GM18502 (cell line): ENCODE measurements at regions not wholly inside any gene's neighbourhood (a gene's known extent, or its start where the extent isn't known, plus 50 kb on each side); places are given as distances from the start of the nearest gene placed in this dataset.
"Not testable (repeated sequence)": the region's sequence is repeated elsewhere in the genome, so short reads cannot be mapped to it uniquely, and the experiment has no call there.

ENCODE experiments used
- ATAC-seq: cut with Tn5 transposase; IDR thresholded peaks from one replicate; pipeline ENCODE4 v1.9.1; 2021; ENCODE audit warnings: mild to moderate bottlenecking; ENCODE audit not compliant: unreplicated experiment, poor library complexity

DNA sequence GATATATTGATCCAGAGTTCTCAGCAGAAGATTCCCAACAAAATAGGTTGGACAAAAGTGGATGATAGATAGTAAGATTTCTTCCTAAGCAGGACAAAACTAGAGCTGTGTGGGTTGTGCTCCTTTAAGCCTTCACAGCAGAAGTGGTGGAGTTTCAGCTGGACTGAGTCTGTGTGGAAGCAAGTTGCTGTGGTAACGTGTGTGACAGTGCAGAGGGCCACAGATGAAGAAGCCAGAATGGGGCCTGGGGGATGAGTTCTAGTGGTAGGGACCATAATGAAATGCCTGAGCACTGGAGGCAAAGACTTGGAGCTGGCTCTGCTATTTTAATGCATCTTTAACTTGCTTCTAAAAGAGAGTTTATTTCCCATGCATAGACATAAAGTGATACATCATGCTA lies 238.7 kb upstream of the POGK start:
- ATAC-seq: no peak

DNA sequence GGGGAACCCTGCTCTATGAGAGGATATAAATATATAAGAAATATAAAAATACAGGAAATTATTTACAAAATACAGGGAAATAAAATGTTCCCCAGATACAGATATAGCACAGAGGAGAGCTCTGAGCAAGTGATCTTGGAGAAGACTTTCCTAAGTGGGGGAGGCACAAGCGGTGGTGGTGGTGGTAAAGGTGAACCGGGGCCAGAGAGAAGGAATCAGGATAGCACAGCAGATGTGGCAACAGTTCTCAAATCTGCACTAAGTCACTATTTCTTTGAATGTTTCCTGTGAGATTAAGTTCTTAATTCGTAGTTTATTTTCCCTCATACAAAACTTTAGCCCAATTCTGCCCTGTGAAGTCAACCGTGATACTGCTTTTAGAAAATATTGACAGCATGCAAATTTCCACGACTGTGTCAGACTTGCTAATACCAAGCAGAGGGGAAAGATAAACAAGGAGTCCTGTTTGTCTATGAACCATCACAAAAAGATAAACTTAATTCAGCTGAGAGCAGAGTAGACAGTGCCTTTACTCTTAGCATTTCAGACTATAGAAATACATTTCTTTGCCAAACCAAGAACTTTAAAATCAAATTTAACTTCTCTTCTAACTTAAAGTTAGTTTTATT lies 237.5 kb upstream of the POGK start:
- ATAC-seq: no peak

DNA sequence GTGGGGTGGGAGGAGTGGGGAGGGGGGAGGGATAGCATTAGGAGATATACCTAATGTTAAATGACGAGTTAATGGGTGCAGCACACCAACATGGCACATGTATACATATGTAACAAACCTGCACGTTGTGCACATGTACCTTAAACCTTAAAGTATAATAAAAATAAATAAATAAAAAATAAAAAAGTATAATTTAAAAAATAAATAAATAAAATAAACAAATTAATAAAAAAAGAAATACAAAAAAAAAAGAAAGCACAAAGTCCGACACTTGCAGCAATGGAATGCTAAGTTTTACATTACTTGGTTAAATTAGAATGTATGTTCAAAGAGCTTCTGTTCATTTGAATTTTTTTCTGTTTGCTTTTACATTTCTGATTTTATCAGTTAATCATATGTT lies 236.5 kb upstream of the POGK start:
- not testable (repeated sequence) for ATAC-seq

DNA sequence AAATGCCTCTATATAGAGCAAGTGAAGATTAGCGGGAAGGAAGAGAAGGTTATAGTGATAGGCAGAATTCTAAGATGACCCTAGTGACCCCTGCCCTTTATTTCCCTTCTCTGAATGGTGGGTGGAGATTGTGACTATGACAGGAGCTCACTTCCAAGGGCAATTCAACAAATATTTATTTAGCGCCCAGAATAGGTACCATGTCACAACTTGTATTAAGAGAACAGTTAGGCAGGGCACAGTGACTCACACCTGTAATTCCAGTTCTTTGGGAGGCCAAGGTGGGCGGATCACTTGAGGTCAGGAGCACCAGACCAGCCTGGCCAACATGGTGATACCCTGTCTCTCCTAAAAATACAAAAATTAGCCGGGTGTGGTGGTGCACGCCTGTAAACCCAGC lies 236.0 kb upstream of the POGK start:
- no peak for ATAC-seq

DNA sequence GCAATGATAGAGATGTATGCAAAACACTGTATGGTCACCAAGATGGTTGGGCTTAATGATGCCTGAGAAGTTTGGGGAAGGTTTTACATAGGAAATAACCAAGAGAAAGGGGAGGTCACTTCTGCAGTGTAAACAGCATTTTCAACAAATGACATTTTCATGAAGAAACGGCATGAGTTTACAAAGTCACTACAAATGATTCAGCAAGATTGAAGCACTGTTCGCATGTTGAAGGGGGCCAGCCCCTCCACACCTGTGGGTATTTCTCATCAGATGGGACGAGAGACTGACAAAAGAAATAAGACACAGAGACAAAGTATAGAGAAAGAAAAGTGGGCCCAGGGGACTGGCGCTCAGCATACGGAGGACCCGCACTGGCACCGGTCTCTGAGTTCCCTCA lies 234.1 kb upstream of the POGK start:
- no peak for ATAC-seq

DNA sequence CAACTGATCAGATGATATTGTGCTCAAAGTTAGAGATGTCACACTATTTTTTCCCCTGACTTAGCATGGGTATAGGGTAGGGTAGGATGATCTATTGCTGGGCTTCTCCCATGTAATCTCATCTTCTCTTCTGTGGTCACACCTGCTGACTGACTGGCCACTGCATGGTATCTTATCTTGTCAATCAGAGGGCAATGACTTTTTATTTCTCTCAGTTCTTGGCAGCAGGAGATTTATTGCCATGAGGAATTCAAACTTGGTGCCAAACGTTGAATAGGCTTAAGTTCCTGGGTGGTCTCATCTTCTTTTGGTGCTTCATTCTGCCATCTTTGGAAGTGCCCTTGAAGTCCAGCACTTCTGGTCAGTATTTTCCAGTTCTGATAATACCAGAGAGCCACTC lies 226.4 kb upstream of the POGK start:
- no peak for ATAC-seq

DNA sequence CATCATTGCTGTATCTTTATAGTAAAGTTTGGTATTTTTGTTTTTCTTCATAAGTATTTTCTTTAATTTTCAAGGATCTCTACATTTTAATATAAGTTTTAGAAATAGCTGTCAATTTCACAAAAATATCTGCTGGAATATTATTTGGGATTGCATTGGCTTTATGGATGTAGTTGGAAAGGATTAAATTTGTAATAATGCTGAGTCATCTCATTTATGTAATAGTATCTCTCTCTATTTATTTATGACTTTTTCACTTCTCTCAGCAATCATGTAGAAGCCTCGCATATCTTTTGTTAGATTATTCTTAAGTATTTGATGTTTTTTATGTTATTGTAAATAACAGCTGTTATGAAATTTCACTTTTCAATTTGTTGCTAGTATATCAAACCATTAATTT lies 223.1 kb upstream of the POGK start:
- no peak for ATAC-seq

DNA sequence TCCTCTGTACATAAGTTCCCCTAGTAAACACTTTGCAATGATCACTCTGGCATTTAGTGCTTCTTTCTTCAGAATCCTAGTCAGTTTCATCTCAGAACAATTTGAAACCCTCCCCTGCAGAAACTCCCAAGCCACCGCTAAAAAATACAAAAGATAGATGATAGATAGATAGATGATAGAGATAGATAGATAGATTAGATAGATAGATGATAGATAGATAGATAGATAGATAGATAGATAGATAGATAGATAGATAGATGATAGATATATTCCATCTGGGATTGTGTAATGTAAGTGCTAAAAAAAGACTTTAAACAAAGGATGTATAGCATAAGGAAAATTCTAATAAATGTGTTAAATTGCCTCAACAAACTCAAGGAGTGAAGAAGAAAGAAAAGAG lies 212.6 kb upstream of the POGK start:
- ATAC-seq: no peak

- no peak for ATAC-seq
Observed at GRCh38 chr1:166627558-166627957, 211.7 kb upstream of the POGK start.

DNA sequence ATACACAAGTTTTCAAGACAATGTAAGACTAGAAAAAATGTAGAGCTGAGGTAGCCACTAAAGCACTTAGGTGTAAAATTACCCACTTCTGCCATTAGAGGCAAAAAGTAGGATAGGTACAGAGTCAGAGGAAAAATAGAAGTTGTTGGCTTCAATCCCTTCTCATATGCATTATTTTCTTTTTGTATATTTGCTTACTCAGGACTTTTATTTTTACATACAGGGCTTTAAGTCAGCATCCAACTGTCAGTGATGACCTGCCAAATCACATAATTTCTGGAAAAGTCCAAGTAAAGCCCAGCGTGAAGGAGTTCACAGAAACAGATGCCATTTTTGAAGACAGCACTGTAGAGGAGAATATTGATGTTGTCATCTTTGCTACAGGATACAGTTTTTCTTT lies 211.0 kb upstream of the POGK start:
- ATAC-seq: no peak

GRCh38 chr1:166629946-166630345 lies 209.3 kb upstream of the POGK start:
- no peak for ATAC-seq

DNA sequence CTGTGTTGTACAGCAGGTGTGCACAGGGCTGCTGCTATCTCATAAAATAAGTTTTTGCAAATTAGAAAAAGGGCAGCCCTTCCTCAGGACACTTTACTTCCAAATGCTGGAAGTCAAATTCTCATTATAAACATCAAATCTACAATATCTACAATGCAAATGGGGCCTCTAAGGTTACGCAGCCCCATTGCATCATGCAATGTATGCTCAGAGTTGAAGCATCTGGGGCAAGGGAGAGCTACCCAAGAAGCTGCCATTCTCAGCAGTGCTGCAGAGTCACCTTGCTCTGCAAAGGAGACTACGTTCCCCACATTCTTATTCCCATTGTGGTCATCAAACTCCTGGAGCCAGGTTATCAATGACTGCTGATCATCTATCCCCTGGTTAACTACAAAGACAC lies 208.9 kb upstream of the POGK start:
- ATAC-seq: no peak

DNA sequence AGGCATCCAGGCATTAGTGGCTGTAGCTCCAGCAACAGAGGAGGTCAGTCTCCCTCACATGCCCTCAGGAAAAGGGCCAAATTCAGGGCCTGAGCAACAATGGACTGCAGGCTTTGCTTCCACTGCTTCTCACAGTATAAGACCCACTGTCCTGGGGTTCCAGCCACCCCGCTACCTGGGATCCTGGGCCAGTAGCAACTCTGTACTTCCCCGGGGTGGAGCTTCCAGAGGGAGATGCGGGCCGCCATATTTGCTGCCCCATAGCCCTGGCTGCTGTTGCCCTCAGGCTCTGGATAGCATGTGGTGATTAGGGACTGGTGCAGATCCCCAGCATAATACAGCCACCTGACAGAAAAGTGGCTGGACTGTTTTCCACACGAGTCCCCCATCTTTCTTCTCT lies 201.1 kb upstream of the POGK start:
- no peak for ATAC-seq

GRCh38 chr1:166657228-166657627 lies 182.0 kb upstream of the POGK start:
- not testable (repeated sequence) for ATAC-seq

DNA sequence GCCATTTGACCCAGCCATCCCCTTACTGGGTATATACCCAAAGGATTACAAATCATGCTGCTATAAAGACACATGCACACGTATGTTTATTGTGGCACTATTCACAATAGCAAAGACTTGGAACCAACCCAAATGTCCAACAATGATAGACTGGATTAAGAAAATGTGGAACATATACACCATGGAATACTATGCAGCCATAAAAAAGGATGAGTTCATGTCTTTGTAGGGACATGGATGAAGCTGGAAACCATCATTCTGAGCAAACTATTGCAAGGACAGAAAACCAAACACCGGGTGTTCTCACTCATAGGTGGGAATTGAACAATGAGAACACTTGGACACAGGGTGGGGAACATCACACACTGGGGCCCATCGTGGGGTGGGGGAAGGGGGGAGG lies 172.5 kb upstream of the POGK start:
- not testable (repeated sequence) for ATAC-seq

GRCh38 chr1:166667600-166667999 lies 171.7 kb upstream of the POGK start:
- not testable (repeated sequence) for ATAC-seq

DNA sequence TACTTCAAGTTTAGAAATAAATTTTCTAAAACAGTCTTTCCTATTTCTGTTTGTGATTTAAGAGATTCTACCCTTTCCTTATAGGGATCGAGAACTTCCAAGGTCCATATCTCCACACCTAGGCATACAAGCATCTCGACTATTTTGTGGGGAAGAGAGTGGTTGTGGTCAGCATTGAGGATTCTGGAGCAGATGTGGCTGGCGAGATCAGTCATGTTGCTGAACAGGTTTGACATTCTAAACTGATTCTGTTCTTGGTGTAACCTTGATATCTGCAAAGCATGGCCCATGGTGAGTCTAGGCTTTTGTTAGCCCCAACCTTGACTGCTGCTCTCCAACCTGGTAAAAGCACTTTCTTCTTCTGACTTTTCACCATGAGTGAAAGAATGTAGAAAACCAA lies 167.6 kb upstream of the POGK start:
- ATAC-seq: no peak

GRCh38 chr1:166673722-166674121 lies 165.6 kb upstream of the POGK start:
- no peak for ATAC-seq

DNA sequence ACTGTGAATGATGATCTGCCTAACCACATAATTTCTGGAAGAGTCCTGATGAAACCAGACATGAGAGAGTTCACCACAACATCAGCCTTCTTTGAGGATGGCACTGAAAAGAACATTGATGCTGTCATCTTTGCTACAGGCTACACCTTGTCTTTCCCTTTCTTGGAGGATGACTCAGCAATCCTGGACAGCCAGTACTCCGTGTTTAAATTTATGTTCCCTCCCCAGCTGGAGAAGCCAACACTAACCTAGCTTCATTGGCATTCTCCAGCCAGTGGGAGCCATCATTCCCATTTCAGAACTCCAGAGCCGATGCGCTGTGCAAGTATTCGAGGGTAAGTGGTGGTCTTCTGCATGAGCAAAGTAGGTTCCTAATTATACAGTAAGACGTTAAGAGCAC lies 164.1 kb upstream of the POGK start:
- no peak for ATAC-seq

GRCh38 chr1:166676981-166677380 lies 162.3 kb upstream of the POGK start:
- ATAC-seq: no peak

DNA sequence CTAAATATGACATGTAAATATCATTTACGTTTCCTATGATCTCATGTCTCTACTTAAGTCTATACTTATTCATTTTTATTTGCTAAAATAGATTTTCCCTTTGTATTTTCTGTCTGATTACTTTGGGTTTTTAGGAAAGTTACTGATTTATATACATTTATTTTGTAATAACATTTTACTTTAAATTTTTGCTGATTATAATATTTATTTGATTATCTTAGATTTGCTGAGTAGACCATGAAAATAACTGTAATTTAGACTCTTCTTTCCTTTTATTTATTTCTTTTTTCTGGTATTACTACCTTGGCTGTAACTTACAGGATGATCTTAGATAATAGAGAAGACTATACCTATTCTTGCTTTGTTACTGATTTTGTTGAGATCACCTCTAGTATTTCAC lies 159.9 kb upstream of the POGK start:
- no peak for ATAC-seq

DNA sequence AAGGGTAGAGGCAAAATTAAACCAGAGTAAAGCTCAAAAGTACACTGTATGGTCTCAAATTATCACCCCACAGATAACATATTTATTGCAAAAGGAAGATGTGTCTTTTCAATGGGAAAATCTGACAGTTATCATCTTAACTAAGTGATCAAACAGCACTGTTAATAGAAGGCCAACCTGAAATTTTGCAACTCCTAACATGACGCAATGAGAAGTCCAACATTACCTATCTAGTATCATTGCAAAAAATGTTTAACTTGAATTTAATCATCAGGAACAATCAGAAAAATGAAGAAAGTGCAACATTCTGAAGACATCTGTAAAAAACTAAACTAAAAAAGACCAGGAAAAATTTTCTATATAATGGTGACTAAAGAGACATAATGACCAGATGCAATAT lies 156.7 kb upstream of the POGK start:
- no peak for ATAC-seq

GRCh38 chr1:166684669-166685068 lies 154.6 kb upstream of the POGK start:
- not testable (repeated sequence) for ATAC-seq
